ENCODE measurements at regions not wholly inside any gene's neighbourhood (a gene's known extent, or its start where the extent isn't known, plus 50 kb on each side); places are given as distances from the start of the nearest gene placed in this dataset.
"Not testable (repeated sequence)": the region's sequence is repeated elsewhere in the genome, so short reads cannot be mapped to it uniquely, and the experiment has no call there.

GRCh38 chrY:20664196-20664595 is 88.6 kb downstream of the EIF1AY start:
- TF ChIP-seq RAD21 (IDR thresholded peaks at IDR 0.05) (no peak), EGR1 (IDR thresholded peaks at IDR 0.05; ENCODE audit: low read depth in 2 of 2) (no peak), ATF3 (IDR thresholded peaks at IDR 0.05) (no peak), SP1 (IDR thresholded peaks at IDR 0.05) (no peak), MAX (IDR thresholded peaks at IDR 0.05) (no peak), CTCF (IDR thresholded peaks at IDR 0.05; ENCODE audit: low read depth, low read length, missing input control) (no peak), FOXA1 (IDR thresholded peaks at IDR 0.05) (no peak), NR2F2 (IDR thresholded peaks at IDR 0.05) (no peak), RXRA (IDR thresholded peaks at IDR 0.05) (no peak)
- no peaks in the 10 kb centered on the region for H3K4me1 ChIP-seq (ENCODE audit: control insufficient read depth in 4 of 4, insufficient read depth in 4 of 4, low read length in 3 of 4)
- H3K9me3 ChIP-seq (ENCODE audit: control insufficient read depth in 4 of 4, low read length in 3 of 4): no peaks in the 10 kb centered on the region
- H3K27ac ChIP-seq (ENCODE audit: low read depth in 1 of 2, low read length in 2 of 2): no peak overlapping the region
- no peak for DNase-seq (ENCODE audit: low spot score)
- H3K4me3 ChIP-seq (ENCODE audit: low read depth in 1 of 3, low read length in 3 of 3): no peak overlapping the region
- H3K36me3 ChIP-seq (ENCODE audit: control insufficient read depth in 4 of 4, insufficient read depth in 3 of 4, low read depth in 1 of 4, low read length in 3 of 4): no peaks in the 10 kb centered on the region
- H3K9ac ChIP-seq (ENCODE audit: low read depth in 1 of 2, low read length in 2 of 2): no peak overlapping the region
- no peaks in the 10 kb centered on the region for H3K27me3 ChIP-seq (ENCODE audit: control insufficient read depth in 4 of 4, insufficient read depth in 4 of 4, low read length in 3 of 4)

- not testable (repeated sequence) for DNase-seq (ENCODE audit: low spot score); H3K4me1 ChIP-seq (ENCODE audit: control insufficient read depth in 4 of 4, insufficient read depth in 4 of 4, low read length in 3 of 4); H3K9ac ChIP-seq (ENCODE audit: low read depth in 1 of 2, low read length in 2 of 2); H3K27me3 ChIP-seq (ENCODE audit: control insufficient read depth in 4 of 4, insufficient read depth in 4 of 4, low read length in 3 of 4); H3K27ac ChIP-seq (ENCODE audit: low read depth in 1 of 2, low read length in 2 of 2); H3K4me3 ChIP-seq (ENCODE audit: low read depth in 1 of 3, low read length in 3 of 3); H3K9me3 ChIP-seq (ENCODE audit: control insufficient read depth in 4 of 4, low read length in 3 of 4); H3K36me3 ChIP-seq (ENCODE audit: control insufficient read depth in 4 of 4, insufficient read depth in 3 of 4, low read depth in 1 of 4, low read length in 3 of 4)
- 98% methylated on average over 1 of the region's 1 CpG for WGBS
Observed at GRCh38 chrY:20665357-20665756, 89.8 kb downstream of the EIF1AY start.

- no peak for TF ChIP-seq NR2F2 (IDR thresholded peaks at IDR 0.05)
- no peak for TF ChIP-seq TAF1 (conservative IDR thresholded peaks at IDR 0.05)
- no peak for TF ChIP-seq HNF4G (IDR thresholded peaks at IDR 0.05)
- TF ChIP-seq EGR1 (IDR thresholded peaks at IDR 0.05; ENCODE audit: low read depth in 2 of 2): no peak
- TF ChIP-seq ZBTB33 (IDR thresholded peaks at IDR 0.05): no peak
- no peak for TF ChIP-seq RAD21 (IDR thresholded peaks at IDR 0.05)
- TF ChIP-seq REST (IDR thresholded peaks at IDR 0.05): no peak
- TF ChIP-seq FOXA1 (IDR thresholded peaks at IDR 0.05): no peak
- TF ChIP-seq GABPA (IDR thresholded peaks at IDR 0.05 in 1 of 2, conservative IDR thresholded peaks at IDR 0.05 in 1 of 2): no peak
- TF ChIP-seq RXRA (IDR thresholded peaks at IDR 0.05): no peak
- TF ChIP-seq FOXA2 (IDR thresholded peaks at IDR 0.05): no peak
- no peaks in the 10 kb centered on the region for H3K36me3 ChIP-seq (ENCODE audit: control insufficient read depth in 4 of 4, insufficient read depth in 3 of 4, low read depth in 1 of 4, low read length in 3 of 4)
- no peaks in the 10 kb centered on the region for H3K27me3 ChIP-seq (ENCODE audit: control insufficient read depth in 4 of 4, insufficient read depth in 4 of 4, low read length in 3 of 4)
- no peak for DNase-seq (ENCODE audit: low spot score)
- H3K4me3 ChIP-seq (ENCODE audit: low read depth in 1 of 3, low read length in 3 of 3): no peak overlapping the region
- 90% methylated on average over 1 of the region's 1 CpG for WGBS
- no peaks in the 10 kb centered on the region for H3K4me1 ChIP-seq (ENCODE audit: control insufficient read depth in 4 of 4, insufficient read depth in 4 of 4, low read length in 3 of 4)
- no peaks in the 10 kb centered on the region for H3K9me3 ChIP-seq (ENCODE audit: control insufficient read depth in 4 of 4, low read length in 3 of 4)
- H3K27ac ChIP-seq (ENCODE audit: low read depth in 1 of 2, low read length in 2 of 2): no peak overlapping the region
- H3K9ac ChIP-seq (ENCODE audit: low read depth in 1 of 2, low read length in 2 of 2): no peak overlapping the region
Observed at GRCh38 chrY:20681935-20682334, 74.0 kb upstream of the RPS4Y2 start.
